ENCODE measurements at regions not wholly inside any gene's neighbourhood (a gene's known extent, or its start where the extent isn't known, plus 50 kb on each side); places are given as distances from the start of the nearest gene placed in this dataset.

GRCh38 chr1:60348884-60349283 is 275.3 kb upstream of the C1orf87 start:
- TF ChIP-seq CTCF (IDR thresholded peaks at IDR 0.05; ENCODE audit: poor library complexity, severe bottlenecking) (no peak), SMC3 (conservative IDR thresholded peaks at IDR 0.05; ENCODE audit: poor library complexity) (no peak), EZH2 (IDR thresholded peaks at IDR 0.05; ENCODE audit: borderline replicate concordance, insufficient read depth, low read length, poor library complexity, severe bottlenecking) (no peak)
